GF-D8 (cell line): ENCODE measurements at regions not wholly inside any gene's neighbourhood (a gene's known extent, or its start where the extent isn't known, plus 50 kb on each side); places are given as distances from the start of the nearest gene placed in this dataset.
"Not testable (repeated sequence)": the region's sequence is repeated elsewhere in the genome, so short reads cannot be mapped to it uniquely, and the experiment has no call there.

Source experiments
- DNase-seq: peaks from one replicate; lab custom pipeline; 2025; lab: John Stamatoyannopoulos, UW

- DNase-seq: no peak
Measured at GRCh38 chrX:95218976-95219375, 1465.7 kb upstream of the DIAPH2 start.

GRCh38 chrX:95248386-95248785, 1436.3 kb upstream of the DIAPH2 start:
- no peak for DNase-seq

GRCh38 chrX:95290455-95290854, 1394.2 kb upstream of the DIAPH2 start:
- DNase-seq: no peak

- no peak for DNase-seq
Measured at GRCh38 chrX:95291561-95291960, 1393.1 kb upstream of the DIAPH2 start.

GRCh38 chrX:95318882-95319281, 1365.8 kb upstream of the DIAPH2 start:
- DNase-seq: no peak

GRCh38 chrX:95325185-95325584, 1359.5 kb upstream of the DIAPH2 start:
- no peak for DNase-seq

- DNase-seq: no peak
Measured at GRCh38 chrX:95330292-95330691, 1354.3 kb upstream of the DIAPH2 start.

- no peak for DNase-seq
Measured at GRCh38 chrX:95332530-95332929, 1352.1 kb upstream of the DIAPH2 start.

GRCh38 chrX:95346856-95347255, 1337.8 kb upstream of the DIAPH2 start:
- DNase-seq: no peak

GRCh38 chrX:95350774-95351488, 1333.7 kb upstream of the DIAPH2 start:
- DNase-seq: no peak

- no peak for DNase-seq
Measured at GRCh38 chrX:95367286-95367685, 1317.4 kb upstream of the DIAPH2 start.

- no peak for DNase-seq
Measured at GRCh38 chrX:95382799-95383198, 1301.8 kb upstream of the DIAPH2 start.

GRCh38 chrX:95383778-95384177, 1300.9 kb upstream of the DIAPH2 start:
- no peak for DNase-seq

GRCh38 chrX:95427389-95427788, 1257.3 kb upstream of the DIAPH2 start:
- DNase-seq: no peak

- no peak for DNase-seq
Measured at GRCh38 chrX:95435198-95435597, 1249.4 kb upstream of the DIAPH2 start.

GRCh38 chrX:95441836-95442235, 1242.8 kb upstream of the DIAPH2 start:
- DNase-seq: no peak

- DNase-seq: no peak
Measured at GRCh38 chrX:95484781-95485180, 1199.9 kb upstream of the DIAPH2 start.

GRCh38 chrX:95505721-95506120, 1178.9 kb upstream of the DIAPH2 start:
- DNase-seq: no peak

- DNase-seq: no peak
Measured at GRCh38 chrX:95509474-95509873, 1175.2 kb upstream of the DIAPH2 start.

- not testable (repeated sequence) for DNase-seq
Measured at GRCh38 chrX:95524018-95524417, 1160.6 kb upstream of the DIAPH2 start.

GRCh38 chrX:95536111-95536510, 1148.5 kb upstream of the DIAPH2 start:
- no peak for DNase-seq

- DNase-seq: no peak
Measured at GRCh38 chrX:95536661-95537060, 1148.0 kb upstream of the DIAPH2 start.

- no peak for DNase-seq
Measured at GRCh38 chrX:95539041-95539440, 1145.6 kb upstream of the DIAPH2 start.

- not testable (repeated sequence) for DNase-seq
Measured at GRCh38 chrX:95549552-95549951, 1135.1 kb upstream of the DIAPH2 start.
